Stimulated activated CD8-positive, alpha-beta memory T cell treated with anti-CD3 and anti-CD28 coated beads, Interleukin-15, amount 100 ng/mL, for 24 hours (primary cell): ENCODE measurements at regions not wholly inside any gene's neighbourhood (a gene's known extent, or its start where the extent isn't known, plus 50 kb on each side); places are given as distances from the start of the nearest gene placed in this dataset.
"Not testable (repeated sequence)": the region's sequence is repeated elsewhere in the genome, so short reads cannot be mapped to it uniquely, and the experiment has no call there.

ENCODE experiments used
- DNase-seq: peaks from one replicate; pipeline ENCODE4 v3.0.0-alpha.2; 2020; ENCODE audit warnings: low read depth

- DNase-seq, result no peak
Measured at GRCh38 chr2:125364192-125364983, 1291.6 kb upstream of the GYPC start.

- DNase-seq, result no peak
Measured at GRCh38 chr2:125364984-125365265, 1291.0 kb upstream of the GYPC start.

GRCh38 chr2:125371867-125372266, 1284.1 kb upstream of the GYPC start:
- DNase-seq, result no peak

- DNase-seq, result no peak
Measured at GRCh38 chr2:125373293-125373692, 1282.7 kb upstream of the GYPC start.

- DNase-seq, result no peak
Measured at GRCh38 chr2:125386074-125386473, 1269.9 kb upstream of the GYPC start.

- no peak for DNase-seq
Measured at GRCh38 chr2:125397535-125398251, 1258.3 kb upstream of the GYPC start.

DNA sequence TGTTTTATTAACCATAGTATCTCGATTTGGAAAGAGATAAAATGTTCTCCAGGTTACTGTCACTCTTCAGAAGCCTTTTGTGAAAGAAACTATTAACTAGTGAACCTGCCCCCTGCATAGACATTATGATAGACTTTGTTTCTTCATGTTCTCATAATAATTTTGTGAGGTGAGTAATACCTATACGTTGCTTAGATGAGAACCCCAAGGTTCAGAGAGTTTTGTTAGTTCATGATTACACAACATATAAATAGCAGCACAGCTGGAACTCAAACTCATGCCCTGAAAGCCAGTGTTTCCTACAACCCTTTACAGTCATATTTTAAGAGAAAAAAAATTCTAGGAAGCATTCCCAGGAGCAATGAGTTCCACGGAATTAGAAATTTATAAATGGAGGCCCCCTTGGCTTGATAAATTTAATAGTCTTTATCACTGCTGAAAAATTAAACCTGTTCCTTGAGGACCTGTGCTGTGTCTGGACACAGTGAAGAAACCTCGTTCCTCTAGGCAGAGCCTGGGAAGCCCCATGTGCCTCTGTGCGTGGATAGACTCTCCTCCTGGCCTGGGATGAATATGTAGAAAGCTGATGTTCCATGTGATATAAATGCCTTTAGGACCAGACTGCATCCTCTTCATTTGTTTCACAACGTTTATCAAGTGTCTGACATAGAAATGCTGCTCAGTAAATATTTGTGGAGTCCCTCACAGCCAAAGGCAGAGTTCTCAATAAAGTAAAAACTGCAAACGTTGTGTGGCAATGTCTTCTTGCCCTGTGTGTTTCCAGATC, 1257.0 kb upstream of the GYPC start:
- DNase-seq, result no peak

DNA sequence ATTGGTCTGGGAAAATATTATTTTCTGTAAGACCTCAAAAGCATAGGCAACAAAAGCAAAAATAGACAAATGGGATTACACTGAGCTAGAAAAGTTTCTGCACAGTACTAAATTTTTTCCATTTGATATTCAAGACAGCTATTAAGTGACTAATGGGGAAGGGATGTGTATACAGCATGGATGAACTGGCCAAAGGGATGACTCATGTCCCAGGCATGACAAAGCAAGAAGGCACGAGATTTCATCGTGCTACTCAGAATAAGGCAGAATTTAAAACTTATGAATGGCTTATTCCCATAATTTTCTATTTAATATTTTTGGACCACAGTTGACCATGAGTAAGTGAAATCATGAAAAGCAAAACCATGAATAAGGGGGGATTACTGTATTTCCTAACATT, 1250.1 kb upstream of the GYPC start:
- no peak for DNase-seq

DNA sequence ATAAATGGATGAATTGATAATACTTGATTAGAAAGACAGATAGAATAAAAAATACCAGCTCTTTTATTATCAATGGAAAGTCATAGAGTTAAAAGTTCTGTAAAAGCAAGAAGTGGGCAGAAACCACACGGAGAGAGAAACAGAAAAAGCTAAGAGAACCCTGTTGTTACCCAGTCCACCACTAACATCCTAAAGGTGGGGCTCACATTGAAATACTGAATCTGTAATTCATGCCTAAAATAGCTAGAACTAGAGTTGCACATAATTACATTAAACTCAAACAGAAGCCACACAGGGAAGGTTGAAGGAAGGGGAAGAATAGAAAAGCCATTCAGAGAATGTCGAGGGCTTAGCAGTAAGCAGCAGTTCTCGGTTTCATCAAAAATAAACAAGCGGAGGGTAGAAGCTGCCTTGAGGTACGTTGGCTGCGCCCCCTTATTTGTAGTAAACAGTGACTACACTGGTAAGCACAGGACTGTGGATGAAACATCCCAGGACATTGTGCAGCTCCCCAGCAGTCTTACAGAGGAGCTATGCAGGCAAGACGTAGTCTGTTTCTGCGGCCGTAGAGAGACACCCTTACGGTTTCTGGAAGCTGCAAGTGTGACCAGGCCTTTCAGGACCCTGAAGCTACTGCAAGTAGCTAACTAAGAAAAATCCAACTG, 1247.0 kb upstream of the GYPC start:
- DNase-seq, result no peak

DNA sequence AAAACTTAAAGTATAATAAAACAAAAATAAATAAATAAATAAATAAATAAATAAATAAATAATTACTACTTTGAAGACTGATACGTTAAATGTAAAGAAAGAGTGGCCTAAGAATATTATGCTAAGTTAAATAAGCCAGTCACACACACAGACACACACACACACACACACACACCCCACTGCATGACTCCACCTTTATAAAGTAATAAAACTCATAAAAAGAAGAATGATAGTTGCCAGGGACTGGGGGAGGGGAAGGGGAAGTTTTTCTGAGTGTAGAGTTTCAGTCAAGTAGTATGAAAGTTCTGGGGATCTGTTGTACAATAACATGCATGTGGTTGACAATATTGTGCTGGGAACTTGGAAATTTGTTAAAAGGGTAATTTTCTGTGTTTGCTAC, 1237.5 kb upstream of the GYPC start:
- no peak for DNase-seq

DNA sequence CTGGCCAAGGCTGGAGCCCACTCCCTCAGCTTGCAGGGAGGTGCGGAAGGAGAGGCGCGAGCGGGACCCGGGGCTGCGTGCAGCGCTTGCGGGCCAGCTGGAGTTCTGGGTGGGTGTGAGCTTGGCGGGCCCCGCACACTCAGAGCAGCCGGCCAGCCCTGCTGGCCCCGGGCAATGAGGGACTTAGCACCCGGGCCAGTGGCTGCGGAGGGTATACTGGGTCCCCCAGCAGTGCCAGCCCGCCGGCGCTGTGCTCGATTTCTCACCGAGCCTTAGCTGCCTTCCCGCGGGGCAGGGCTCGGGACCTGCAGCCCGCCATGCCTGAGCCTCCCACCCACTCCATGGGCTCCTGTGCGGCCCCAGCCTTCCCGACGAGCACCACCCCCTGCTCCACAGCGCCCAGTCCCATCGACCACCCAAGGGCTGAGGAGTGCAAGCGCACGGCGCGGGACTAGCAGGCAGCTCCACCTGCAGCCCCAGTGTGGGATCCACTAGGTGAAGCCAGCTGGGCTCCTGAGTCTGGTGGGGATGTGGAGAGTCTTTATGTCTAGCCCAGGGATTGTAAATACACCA, 1233.7 kb upstream of the GYPC start:
- DNase-seq, result not testable (repeated sequence)

DNA sequence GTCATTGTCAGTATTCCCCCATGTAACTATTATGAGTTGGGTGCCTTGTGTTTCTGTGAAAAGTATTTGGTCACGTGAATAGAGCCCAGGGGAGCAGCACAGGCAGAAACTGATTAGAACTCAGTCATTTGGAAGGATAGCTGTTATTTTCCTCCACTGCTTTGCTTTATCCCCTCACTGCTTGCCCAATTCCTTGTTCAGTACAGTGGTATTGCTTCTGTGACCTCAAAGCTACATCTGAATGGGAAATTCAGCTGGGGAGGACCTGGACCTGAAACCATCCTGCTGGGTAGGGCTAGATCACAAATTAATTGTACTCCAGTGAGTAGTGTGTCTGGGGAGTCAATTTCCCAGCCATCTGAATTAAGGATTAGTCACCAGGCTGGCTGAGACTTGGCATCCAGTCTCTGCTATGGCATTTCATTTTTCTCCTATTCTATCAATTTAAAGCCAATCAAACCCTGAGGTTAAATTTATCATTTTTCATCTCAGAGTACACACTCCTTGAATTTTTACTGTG, 1231.6 kb upstream of the GYPC start:
- no peak for DNase-seq

GRCh38 chr2:125427721-125428315, 1228.1 kb upstream of the GYPC start:
- no peak for DNase-seq

- no peak for DNase-seq
Measured at GRCh38 chr2:125444106-125444505, 1211.9 kb upstream of the GYPC start.

GRCh38 chr2:125445495-125445894, 1210.5 kb upstream of the GYPC start:
- DNase-seq, result no peak

GRCh38 chr2:125450092-125450491, 1205.9 kb upstream of the GYPC start:
- no peak for DNase-seq

GRCh38 chr2:125455110-125455509, 1200.8 kb upstream of the GYPC start:
- no peak for DNase-seq

GRCh38 chr2:125456693-125457363, 1199.1 kb upstream of the GYPC start:
- no peak for DNase-seq

DNA sequence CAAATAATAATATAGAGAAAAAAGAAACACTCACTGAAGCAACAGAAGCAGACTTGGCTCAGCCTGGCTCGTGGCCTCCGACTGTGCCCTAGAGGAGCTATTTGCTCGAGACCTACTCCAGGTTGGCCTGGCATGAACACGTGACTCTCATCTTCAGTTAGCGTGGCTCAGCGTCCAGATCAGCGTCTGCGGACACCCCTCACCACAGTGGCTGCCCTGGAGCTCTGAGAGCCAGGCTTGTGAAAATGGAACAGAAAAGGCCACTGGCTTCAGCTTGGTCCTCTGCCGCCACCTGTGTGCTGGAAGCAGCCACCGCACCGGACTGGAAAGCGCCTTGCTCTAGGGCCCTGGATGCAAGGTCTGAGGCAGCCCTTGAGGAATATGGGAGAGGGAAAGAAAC, 1184.0 kb upstream of the GYPC start:
- DNase-seq, result no peak

DNA sequence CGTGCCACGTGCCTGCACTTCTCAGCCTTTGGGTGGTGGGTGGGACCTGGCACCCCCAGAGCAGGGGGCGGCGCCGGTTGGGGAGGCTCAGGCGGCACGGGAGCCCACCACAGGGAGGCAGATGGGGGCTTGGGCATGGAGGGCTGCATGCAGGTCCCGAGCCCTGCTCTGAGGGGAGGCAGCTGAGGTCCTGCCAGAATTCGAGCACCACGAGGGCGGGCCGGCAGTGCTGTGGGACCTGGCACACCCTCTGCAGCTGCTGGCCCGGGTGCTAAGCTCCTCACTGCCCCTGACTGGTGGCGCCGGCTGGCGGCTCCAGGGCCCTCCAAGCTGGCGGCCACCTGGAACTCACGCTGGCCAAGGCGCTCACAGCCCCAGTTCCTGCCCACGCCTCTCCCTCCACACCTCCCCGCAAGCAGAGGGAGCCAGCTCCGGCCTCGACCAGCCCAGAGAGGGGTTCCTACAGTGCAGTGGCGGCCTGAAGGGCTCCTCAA, 1176.8 kb upstream of the GYPC start:
- no peak for DNase-seq

DNA sequence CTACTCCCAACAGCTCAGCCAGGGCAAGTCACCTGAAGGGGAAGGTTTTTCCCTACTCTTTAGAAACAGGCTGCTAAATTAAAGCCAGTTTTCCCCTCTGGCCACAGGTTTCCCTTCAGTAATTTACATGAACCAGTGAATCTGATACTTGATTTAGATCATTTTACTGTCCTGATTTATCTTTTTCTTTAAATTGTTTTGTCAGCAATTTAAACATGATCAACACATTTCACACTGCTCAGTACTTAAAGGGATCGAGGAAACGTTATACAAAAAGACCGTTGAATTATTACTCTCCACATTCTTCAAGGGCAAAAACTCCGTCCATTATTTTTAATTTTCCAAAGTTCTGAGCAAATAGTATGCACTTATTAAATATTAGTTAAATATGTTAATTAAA, 1165.7 kb upstream of the GYPC start:
- no peak for DNase-seq
